ENCODE measurements at regions not wholly inside any gene's neighbourhood (a gene's known extent, or its start where the extent isn't known, plus 50 kb on each side); places are given as distances from the start of the nearest gene placed in this dataset.

- Histone ChIP-seq H3K4me1 (ENCODE audit: control insufficient read depth in 1 of 2, insufficient read depth in 2 of 2, low read length in 2 of 2) (no peaks in the 10 kb centered on the region), H2AFZ (ENCODE audit: insufficient read depth, low read depth, low read length, poor library complexity, severe bottlenecking) (no peak overlapping the region), H4K20me1 (ENCODE audit: insufficient read depth, low read length) (no peaks in the 10 kb centered on the region), H3K4me2 (replicated peaks; ENCODE audit: extremely low read depth, low read length, poor library complexity, severe bottlenecking) (no peak overlapping the region), H3K4me3 (replicated peaks in 1 of 3; ENCODE audit: low read depth in 2 of 3, low read length in 3 of 3) (no peak overlapping the region), H3K27me3 (ENCODE audit: control insufficient read depth in 2 of 2, insufficient read depth in 2 of 2, low read length in 2 of 2) (no peaks in the 10 kb centered on the region), H3K9me3 (replicated peaks in 1 of 2; ENCODE audit: control insufficient read depth in 1 of 2, insufficient read depth in 1 of 2, low read length in 2 of 2) (peaks cover 4 to 5% of the 10 kb centered on the region in 2 donors), H3K9ac (ENCODE audit: insufficient read depth, low read length, poor library complexity, severe bottlenecking) (no peak overlapping the region), H3K27ac (ENCODE audit: low read depth in 1 of 2, low read length in 2 of 2) (no peak overlapping the region), H3K79me2 (ENCODE audit: insufficient read depth, low read length) (no peaks in the 10 kb centered on the region), H3K36me3 (replicated peaks in 1 of 2; ENCODE audit: control insufficient read depth in 1 of 2, insufficient read depth in 2 of 2, low read length in 2 of 2) (no peaks in the 10 kb centered on the region)
- H3K27me3 Mint-ChIP-seq (ENCODE audit: low read depth in 3 of 3) = no peaks in the 10 kb centered on the region
- H3K9me3 Mint-ChIP-seq = peaks cover 0 to 6% (median 2%) of the 10 kb centered on the region in 7 donors
- intact Hi-C loops (cut with micrococcal nuclease) = no loop called here
- WGBS (ENCODE audit: insufficient coverage) = no CpG with 5 or more reads among the region's 2 CpGs
- no peak for TF ChIP-seq CTCF (IDR thresholded peaks at IDR 0.05)
- no peak overlapping the region for H3K4me3 Mint-ChIP-seq
- no peak for DNase-seq
- H3K4me1 Mint-ChIP-seq = no peaks in the 10 kb centered on the region
- no peak overlapping the region for H3K27ac Mint-ChIP-seq
- no peaks in the 10 kb centered on the region for H3K36me3 Mint-ChIP-seq
Observed at GRCh38 chr4:95959633-95960032, 119.7 kb downstream of the PDHA2 start.

GRCh38 chr4:95963456-95963855 lies 123.6 kb downstream of the PDHA2 start:
- H3K4me2 ChIP-seq (replicated peaks; ENCODE audit: extremely low read depth, low read length, poor library complexity, severe bottlenecking) = no peak overlapping the region
- H3K79me2 ChIP-seq (ENCODE audit: insufficient read depth, low read length) = no peaks in the 10 kb centered on the region
- no peaks in the 10 kb centered on the region for H3K4me1 ChIP-seq (ENCODE audit: control insufficient read depth in 1 of 2, insufficient read depth in 2 of 2, low read length in 2 of 2)
- H3K36me3 Mint-ChIP-seq = no peaks in the 10 kb centered on the region
- H3K9me3 ChIP-seq (replicated peaks in 1 of 2; ENCODE audit: control insufficient read depth in 1 of 2, insufficient read depth in 1 of 2, low read length in 2 of 2) = peaks cover 3 to 5% of the 10 kb centered on the region in 2 donors
- DNase-seq = no peak
- H3K9ac ChIP-seq (ENCODE audit: insufficient read depth, low read length, poor library complexity, severe bottlenecking) = no peak overlapping the region
- TF ChIP-seq CTCF (IDR thresholded peaks at IDR 0.05) = no peak
- H3K36me3 ChIP-seq (replicated peaks in 1 of 2; ENCODE audit: control insufficient read depth in 1 of 2, insufficient read depth in 2 of 2, low read length in 2 of 2) = no peaks in the 10 kb centered on the region
- no peak overlapping the region for H3K4me3 Mint-ChIP-seq
- no peaks in the 10 kb centered on the region for H3K27me3 Mint-ChIP-seq (ENCODE audit: low read depth in 3 of 3)
- no peaks in the 10 kb centered on the region for H3K4me1 Mint-ChIP-seq
- peaks cover 0 to 9% (median 0%) of the 10 kb centered on the region in 7 donors for H3K9me3 Mint-ChIP-seq
- H3K27ac Mint-ChIP-seq = no peak overlapping the region
- H2AFZ ChIP-seq (ENCODE audit: insufficient read depth, low read depth, low read length, poor library complexity, severe bottlenecking) = no peak overlapping the region
- no peak overlapping the region for H3K27ac ChIP-seq (ENCODE audit: low read depth in 1 of 2, low read length in 2 of 2)
- H4K20me1 ChIP-seq (ENCODE audit: insufficient read depth, low read length) = no peaks in the 10 kb centered on the region
- intact Hi-C loops (cut with micrococcal nuclease) = no loop called here
- WGBS (ENCODE audit: insufficient coverage) = 100% methylated on average over 1 of the region's 3 CpGs
- no peaks in the 10 kb centered on the region for H3K27me3 ChIP-seq (ENCODE audit: control insufficient read depth in 2 of 2, insufficient read depth in 2 of 2, low read length in 2 of 2)
- no peak overlapping the region for H3K4me3 ChIP-seq (replicated peaks in 1 of 3; ENCODE audit: low read depth in 2 of 3, low read length in 3 of 3)
